ENCODE measurements at regions not wholly inside any gene's neighbourhood (a gene's known extent, or its start where the extent isn't known, plus 50 kb on each side); places are given as distances from the start of the nearest gene placed in this dataset.
"Not testable (repeated sequence)": the region's sequence is repeated elsewhere in the genome, so short reads cannot be mapped to it uniquely, and the experiment has no call there.

- no peak for FAIRE-seq
Measured at GRCh38 chr18:10248738-10249137, 205.7 kb upstream of the APCDD1 start.

GRCh38 chr18:10249270-10249669 lies 205.2 kb upstream of the APCDD1 start:
- no peaks in the 10 kb centered on the region for H3K36me3 ChIP-seq (ENCODE audit: control insufficient read depth, insufficient read depth, low read length)
- DNase-seq (ENCODE audit: low read depth) (no peak), FAIRE-seq (no peak)
- TF ChIP-seq CTCF (IDR thresholded peaks at IDR 0.05; ENCODE audit: insufficient read depth, low read length, severe bottlenecking): no peak
- H3K4me3 ChIP-seq (ENCODE audit: low read depth, low read length): no peak overlapping the region
- no peaks in the 10 kb centered on the region for H3K27me3 ChIP-seq (ENCODE audit: control insufficient read depth, insufficient read depth, low read length)

More at GRCh38 chr18:10248738-10249137, 205.7 kb upstream of the APCDD1 start:
- DNase-seq (ENCODE audit: low read depth): no peak
- Histone ChIP-seq H3K36me3 (ENCODE audit: control insufficient read depth, insufficient read depth, low read length) (no peaks in the 10 kb centered on the region), H3K4me3 (ENCODE audit: low read depth, low read length) (no peak overlapping the region), H3K27me3 (ENCODE audit: control insufficient read depth, insufficient read depth, low read length) (no peaks in the 10 kb centered on the region)
- no peak for TF ChIP-seq CTCF (IDR thresholded peaks at IDR 0.05; ENCODE audit: insufficient read depth, low read length, severe bottlenecking)

GRCh38 chr18:10249801-10250200 lies 204.6 kb upstream of the APCDD1 start:
- Histone ChIP-seq H3K36me3 (ENCODE audit: control insufficient read depth, insufficient read depth, low read length) (no peaks in the 10 kb centered on the region), H3K27me3 (ENCODE audit: control insufficient read depth, insufficient read depth, low read length) (no peaks in the 10 kb centered on the region), H3K4me3 (ENCODE audit: low read depth, low read length) (no peak overlapping the region)
- DNase-seq (ENCODE audit: low read depth) (peak; percentile 10), FAIRE-seq (no peak)
- TF ChIP-seq CTCF (IDR thresholded peaks at IDR 0.05; ENCODE audit: insufficient read depth, low read length, severe bottlenecking): no peak

- Histone ChIP-seq H3K36me3 (ENCODE audit: control insufficient read depth, insufficient read depth, low read length) (no peaks in the 10 kb centered on the region), H3K27me3 (ENCODE audit: control insufficient read depth, insufficient read depth, low read length) (no peaks in the 10 kb centered on the region), H3K4me3 (ENCODE audit: low read depth, low read length) (no peak overlapping the region)
- no peak for TF ChIP-seq CTCF (IDR thresholded peaks at IDR 0.05; ENCODE audit: insufficient read depth, low read length, severe bottlenecking)
- DNase-seq (ENCODE audit: low read depth) (peak; percentile 39), FAIRE-seq (no peak)
Measured at GRCh38 chr18:10252494-10252893, 201.9 kb upstream of the APCDD1 start.

GRCh38 chr18:10252952-10253705 lies 201.3 kb upstream of the APCDD1 start:
- TF ChIP-seq CTCF (IDR thresholded peaks at IDR 0.05; ENCODE audit: insufficient read depth, low read length, severe bottlenecking): no peak
- FAIRE-seq (no peak), DNase-seq (ENCODE audit: low read depth) (peak; percentile 59)
- no peaks in the 10 kb centered on the region for H3K27me3 ChIP-seq (ENCODE audit: control insufficient read depth, insufficient read depth, low read length)
- H3K36me3 ChIP-seq (ENCODE audit: control insufficient read depth, insufficient read depth, low read length): no peaks in the 10 kb centered on the region
- no peak overlapping the region for H3K4me3 ChIP-seq (ENCODE audit: low read depth, low read length)

GRCh38 chr18:10256276-10256675 lies 198.2 kb upstream of the APCDD1 start:
- not testable (repeated sequence) for H3K27me3 ChIP-seq (ENCODE audit: control insufficient read depth, insufficient read depth, low read length); H3K36me3 ChIP-seq (ENCODE audit: control insufficient read depth, insufficient read depth, low read length); FAIRE-seq; H3K4me3 ChIP-seq (ENCODE audit: low read depth, low read length); DNase-seq (ENCODE audit: low read depth)

Measured in bronchial epithelial cell (primary cell).